ENCODE measurements at regions not wholly inside any gene's neighbourhood (a gene's known extent, or its start where the extent isn't known, plus 50 kb on each side); places are given as distances from the start of the nearest gene placed in this dataset.
A peak's percentile ranks its signal among the peaks of the same experiment; 100 is the strongest.

GRCh38 chr20:6884114-6884513 is 116.6 kb downstream of the BMP2 start:
- DNase-seq: no peak

DNA sequence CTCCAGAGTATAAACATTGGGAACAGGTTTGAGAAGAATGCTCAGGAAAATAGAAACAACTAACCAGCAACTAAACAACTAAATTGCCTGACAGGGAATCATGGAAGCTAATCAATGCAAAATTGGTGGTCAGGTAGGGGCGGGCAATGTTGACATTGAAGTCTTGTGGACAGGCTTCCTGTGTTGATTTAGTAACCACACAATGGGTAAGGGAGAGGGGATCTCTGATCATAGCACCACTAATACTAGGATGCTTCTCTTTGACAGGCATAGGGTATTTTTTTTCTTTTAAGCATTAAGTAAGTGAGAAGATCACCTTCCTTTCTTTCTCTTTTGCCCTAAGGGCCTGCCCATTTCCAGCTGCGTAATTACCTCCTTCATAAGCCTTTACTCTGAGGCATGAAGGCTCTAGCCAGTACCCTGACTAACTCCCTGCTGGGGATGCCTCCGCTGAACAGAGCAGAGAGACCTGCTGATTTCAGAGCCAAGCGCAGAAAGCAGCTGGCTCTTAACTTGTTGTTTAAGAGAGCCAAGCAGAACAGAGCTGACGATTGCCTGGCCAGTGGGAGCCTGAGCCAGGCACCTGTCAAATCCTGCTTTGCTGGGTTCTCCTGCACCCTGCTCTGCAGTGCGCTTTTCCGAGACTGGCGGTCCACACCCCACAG is 118.7 kb downstream of the BMP2 start:
- peak in 2 of 56 donors; percentile 0 to 5 for DNase-seq

DNA sequence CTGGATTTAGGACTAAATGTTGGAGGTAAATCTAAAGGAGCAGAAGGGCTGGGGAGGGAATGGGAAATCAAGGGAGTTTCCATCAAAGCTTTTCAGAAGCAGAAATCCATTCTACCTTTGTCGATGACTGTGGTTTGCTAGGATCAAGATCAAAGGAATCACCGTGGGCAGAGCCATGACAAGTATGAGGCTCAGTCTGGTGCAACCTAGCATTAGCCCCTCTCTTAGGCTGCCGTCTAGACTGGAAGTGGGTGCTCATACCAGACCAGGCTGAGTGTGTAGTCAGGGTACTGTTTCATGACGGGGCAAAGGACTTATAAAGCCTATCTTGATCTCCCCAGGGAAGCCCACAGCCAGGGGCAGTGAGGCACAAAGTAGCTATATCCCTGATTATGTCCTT is 120.5 kb downstream of the BMP2 start:
- DNase-seq: no peak

DNA sequence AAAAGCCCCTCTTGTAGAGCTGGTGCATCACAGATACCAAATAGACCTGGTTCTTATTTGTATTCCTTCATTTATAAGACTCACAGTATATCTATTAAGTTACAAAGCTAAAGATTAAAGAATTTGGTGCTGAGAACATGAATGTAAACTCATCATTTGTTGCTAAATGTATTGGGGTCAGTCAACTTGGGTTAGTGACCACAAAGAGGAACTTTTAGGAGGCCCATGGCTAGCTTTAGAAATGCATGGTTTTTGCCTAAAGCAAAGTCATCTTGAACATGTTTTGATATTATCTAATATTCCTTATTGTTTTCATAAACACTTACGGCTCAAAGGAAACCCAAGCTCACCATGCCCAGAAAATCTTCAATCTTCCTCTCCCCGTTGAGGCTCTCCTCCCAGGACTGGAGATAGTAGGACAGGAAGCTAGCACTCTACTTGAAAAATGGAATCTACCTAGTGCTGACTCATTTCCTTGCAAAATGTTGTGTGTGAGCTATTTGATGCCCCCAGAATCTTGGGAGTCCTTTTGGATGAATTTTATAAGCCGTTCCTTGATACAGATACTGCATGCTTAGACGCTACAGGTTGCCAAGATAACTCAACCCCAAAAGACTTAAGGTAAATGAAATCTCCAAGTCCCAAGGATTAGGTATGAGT is 121.4 kb downstream of the BMP2 start:
- no peak for DNase-seq

- no peak for DNase-seq
Measured at GRCh38 chr20:6892724-6893123, 125.2 kb downstream of the BMP2 start.

GRCh38 chr20:6898928-6899327 is 131.4 kb downstream of the BMP2 start:
- no peak for DNase-seq

- no peak for DNase-seq
Measured at GRCh38 chr20:6906871-6907270, 139.4 kb downstream of the BMP2 start.

DNA sequence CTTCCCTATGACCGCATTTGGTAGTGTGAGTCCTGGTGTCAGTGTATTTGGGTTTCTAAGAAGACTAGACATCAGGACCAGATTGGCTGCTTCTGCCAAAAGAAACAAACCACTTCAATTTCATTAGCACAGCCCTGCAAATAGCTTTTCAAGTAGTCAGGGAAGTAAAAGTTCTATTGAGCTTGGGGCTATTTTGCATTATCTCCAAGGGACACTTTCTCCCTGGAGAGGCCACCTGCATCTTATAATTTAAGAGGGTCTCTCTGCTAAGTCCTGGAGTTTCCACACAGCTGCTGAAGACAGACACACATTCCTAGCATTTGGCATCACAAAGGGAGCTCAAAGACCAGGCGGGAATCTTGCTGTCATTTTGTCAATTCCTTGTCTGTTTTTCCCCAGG is 141.2 kb downstream of the BMP2 start:
- no peak for DNase-seq

- no peak for DNase-seq
Measured at GRCh38 chr20:6909608-6910007, 142.1 kb downstream of the BMP2 start.

DNA sequence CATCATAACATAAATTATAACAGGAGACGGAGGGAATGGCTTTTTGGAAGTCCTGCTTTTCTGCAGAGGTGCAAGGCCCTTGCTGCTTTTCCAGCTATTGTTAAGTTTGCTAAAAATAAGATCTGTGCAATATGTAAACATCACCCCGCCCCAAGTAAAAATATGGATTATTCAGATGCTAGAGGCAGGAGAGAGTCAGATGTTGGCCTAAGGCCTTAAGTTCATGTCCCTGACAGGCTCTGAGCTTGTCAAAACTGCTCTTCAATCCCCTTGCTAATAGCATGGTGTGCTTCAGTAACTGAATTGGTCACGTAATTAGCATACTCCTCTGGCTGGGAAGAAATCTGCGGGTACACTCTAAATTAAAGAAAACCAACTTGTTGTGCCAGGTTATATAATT is 147.5 kb downstream of the BMP2 start:
- no peak for DNase-seq

DNA sequence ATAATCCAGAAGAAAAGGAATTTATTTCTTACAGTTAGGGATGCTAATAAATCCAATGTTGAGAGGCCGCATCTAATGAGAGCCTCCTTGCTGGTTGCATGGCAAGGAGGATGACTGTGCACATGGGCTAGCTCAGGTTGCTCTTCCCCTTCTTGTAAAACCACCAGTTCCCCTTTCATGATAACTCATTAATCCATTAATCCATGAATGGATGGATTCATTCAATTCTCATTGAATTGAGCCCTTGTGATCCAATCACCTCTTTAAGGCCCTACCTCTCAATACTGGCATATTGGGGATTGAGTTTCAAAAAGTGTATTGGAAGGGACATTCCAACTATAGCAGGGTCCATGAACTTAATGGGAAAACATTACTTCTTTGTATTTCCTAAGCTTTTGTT is 149.5 kb downstream of the BMP2 start:
- no peak for DNase-seq

DNA sequence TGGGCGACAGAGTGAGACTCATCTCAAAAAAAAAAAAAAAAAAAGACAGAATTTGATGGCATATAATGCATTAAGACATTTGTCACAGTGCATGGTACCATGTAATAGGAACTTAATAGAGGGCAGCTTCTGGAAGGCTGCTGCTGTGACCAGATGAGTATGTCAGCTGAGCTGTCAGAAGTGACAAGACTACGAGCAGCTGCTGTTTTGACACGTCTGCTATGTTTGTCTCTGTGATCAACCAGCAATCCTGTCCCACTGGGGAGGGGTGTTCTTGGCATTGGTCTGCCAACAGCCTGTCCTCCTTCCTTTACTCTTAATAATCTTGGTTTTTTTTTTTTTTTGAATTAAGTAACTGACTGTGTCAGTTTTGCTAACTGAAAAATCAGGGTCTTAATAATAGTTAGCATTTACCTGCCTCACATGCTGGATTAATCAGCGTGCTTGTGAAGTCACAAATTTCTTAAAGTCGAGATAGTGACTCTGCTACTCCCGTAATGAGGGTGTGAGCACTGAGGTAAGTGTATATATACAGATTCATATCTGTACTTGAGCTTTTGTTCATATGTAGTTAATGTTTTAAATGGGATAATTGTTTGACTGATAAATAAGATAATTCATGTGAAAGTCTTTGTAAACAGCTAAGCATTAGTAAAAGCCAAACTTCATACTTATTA is 152.4 kb downstream of the BMP2 start:
- DNase-seq: no peak

DNA sequence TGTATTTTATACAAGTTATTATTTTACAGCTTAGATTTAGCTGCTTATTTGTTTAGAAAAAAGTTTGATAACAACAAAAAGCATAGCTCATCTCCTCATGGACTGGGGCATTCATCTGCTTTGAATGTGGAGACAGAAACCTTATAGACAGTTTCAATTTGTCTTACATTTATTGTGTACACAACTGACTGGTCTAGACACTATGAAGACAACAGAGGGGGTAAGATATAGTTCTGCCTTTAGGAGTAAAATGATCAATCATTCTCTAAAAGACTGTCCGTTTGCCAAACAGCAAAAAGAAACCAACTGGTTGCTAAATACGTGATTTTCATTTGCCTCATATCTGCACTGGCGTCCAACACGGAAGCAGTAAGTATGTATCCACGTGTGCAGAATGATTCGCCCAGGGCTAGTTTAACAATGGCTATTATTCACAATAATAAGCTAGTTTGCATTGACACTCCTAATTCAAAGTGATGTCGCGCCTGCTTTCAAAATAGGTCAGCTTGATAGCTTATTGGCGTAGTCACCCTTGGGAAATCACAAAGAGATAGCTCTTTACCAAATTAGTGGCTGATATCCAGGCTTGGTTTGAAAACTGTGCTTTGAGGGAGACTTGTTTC is 153.6 kb downstream of the BMP2 start:
- no peak for DNase-seq

DNA sequence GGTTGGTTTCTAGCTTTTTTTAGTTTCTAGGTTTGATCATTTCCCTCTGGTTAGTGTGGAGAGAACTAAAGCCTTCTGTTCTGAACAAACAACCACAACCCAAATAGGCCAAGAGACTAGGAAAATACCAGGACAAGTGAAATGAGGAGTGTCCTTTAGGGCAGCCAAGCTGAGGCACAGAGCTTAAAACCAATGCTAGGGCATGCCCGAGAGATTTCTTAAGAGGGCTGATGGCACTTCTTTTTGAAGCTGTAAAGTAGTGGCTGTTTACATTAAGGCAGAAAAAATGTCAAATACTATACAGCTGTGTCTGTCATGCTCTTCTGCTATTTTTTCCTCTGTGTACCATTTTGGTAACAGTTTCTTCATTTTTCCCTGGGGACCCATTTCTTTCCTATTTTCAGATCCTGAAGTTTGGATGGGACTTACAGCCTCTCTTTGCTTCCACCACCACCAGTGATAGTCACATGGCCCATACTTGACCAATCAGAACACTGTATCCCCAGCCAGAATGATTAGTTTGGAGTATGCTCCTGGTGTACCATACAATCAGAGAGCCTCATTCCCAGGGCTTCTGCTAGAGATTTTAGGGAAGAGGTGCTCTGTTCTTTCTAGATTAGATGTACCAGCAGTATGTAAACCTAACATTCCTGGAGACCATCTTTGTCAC is 154.4 kb downstream of the BMP2 start:
- no peak for DNase-seq

DNA sequence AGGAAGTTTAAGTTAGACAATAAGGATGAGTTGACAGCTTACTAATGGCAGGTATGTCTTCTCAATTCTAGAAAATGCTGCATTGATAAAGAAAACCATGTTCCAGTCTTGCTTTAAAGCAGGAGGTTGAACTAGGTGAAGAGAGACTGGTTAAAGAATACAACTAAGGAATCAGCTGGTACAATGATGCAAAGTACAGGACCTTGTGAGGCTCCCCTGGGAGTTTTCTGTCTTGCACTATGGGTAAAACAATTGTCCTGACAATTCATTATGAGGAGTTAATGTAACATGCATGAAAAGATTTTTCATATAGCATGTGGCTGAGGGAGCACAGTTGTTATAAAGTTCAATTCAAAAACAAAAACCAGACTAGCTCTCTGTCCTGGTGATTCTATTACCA is 157.2 kb downstream of the BMP2 start:
- no peak for DNase-seq

- no peak for DNase-seq
Measured at GRCh38 chr20:6925744-6926278, 158.3 kb downstream of the BMP2 start.

- DNase-seq: no peak
Measured at GRCh38 chr20:6940048-6940447, 172.6 kb downstream of the BMP2 start.

- DNase-seq: no peak
Measured at GRCh38 chr20:6940876-6941275, 173.4 kb downstream of the BMP2 start.

DNA sequence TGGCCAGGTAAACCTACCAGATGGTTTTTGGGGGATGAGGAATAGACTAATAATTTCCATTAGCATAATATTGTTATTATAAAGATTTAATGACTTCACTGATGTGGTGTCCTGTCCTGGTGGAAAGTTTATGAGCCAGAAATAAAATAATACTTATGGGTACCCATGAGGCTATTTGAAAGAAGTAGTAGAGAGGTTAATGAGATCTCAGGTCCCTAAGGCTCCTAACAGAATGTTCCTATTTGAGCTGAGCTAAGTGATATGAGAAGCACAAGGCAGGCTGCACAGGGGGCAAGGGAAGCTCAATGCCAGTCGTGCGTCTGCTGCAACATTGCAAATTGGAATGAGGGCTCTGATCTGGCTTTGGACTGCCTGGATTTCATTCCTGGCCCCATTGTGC is 174.1 kb downstream of the BMP2 start:
- DNase-seq: no peak

GRCh38 chr20:6942266-6942665 is 174.8 kb downstream of the BMP2 start:
- DNase-seq: no peak

GRCh38 chr20:6944292-6944691 is 176.8 kb downstream of the BMP2 start:
- DNase-seq: no peak

DNA sequence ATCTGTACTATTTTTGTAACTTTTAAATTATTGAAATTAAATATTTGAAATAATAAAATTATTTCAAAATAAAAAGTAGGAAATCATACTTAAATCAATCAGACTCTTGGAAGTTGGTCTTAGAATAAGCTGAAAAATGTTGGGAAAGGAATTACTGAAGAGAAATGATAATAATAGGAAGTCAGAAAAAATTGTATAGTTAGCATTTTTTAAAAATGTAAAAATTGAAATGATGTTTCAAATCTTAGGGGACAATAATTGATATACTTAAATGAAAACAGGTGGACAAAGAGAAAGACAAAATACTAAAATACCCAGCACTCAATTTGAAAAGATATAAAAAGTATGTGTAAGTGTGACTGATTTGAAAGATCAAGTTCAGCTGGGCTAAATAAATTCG is 186.1 kb downstream of the BMP2 start:
- no peak for DNase-seq
